ENCODE measurements at regions not wholly inside any gene's neighbourhood (a gene's known extent, or its start where the extent isn't known, plus 50 kb on each side); places are given as distances from the start of the nearest gene placed in this dataset.

DNA sequence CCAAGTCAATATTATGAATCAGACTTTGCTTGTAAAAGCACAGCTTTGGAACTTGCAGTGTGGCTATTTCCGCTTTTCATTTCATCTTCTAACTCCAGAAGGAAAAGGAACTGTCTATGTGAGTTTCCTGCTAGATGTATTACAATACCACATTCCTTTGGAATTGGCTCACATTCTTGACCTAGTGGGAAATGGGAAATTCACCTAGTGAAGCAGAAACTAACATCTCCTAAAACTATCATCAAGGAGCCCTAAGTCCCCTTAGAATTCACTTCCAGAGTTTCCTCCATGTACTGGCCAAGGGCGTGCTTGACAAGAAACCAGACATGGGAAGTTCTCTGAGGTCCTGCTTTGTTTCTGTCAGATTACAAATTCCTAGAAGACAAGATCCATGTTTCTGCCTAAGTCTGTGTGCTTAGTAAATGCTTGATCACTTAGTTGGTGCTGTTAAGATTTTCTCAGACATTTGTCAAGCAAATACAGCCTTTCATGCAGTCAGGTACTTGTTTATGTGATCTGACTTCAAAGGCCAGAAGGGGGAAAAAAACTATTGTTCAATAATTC is 275.7 kb upstream of the FN1 start:
- DNase-seq, result no peak

DNA sequence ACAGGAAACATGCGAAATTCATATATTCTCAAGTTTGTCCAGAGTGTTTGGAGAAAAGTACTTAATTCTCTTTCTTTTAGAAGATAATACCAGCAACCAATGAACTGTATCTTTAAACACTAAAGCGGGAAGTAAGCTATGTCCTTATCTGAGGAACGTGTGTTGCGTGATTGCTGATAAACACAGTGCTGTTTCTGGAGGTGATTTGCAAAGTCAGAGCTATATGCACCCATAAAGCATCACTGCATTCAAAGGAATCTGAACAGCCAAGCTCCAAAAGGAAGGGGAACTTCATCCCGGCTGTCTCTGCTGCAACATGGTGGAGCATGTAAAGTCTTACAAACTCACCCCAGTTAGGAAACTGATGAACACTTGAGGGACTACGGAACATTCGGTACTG is 271.7 kb upstream of the FN1 start:
- DNase-seq, result no peak

DNA sequence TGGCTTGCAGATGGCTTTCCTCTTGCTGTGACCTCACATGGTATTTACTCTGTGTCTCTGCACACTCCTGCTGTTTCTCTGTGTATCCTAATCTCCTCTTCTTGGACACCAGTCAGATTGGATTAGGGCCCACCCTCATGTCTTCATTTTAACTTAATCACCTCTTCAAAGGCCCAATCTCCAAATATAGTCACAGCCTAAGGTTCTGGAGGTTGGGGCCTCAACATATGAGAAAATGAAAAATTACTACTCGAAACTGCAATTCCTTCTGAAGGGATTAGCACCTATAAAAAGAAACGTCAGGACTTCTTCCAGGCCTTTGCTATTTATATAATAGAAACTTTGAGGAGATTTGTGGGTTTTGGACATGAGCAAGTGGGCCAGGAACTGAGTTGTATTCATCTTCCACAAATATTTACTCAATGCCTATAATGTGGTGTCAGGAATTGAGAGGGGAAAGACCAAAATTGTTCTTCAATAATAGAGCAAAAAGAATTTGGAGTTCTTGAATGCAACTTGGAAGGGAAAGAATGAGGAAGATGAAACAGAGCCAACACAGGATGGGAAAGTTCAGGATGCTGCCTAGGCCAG is 270.0 kb upstream of the FN1 start:
- no peak for DNase-seq

DNA sequence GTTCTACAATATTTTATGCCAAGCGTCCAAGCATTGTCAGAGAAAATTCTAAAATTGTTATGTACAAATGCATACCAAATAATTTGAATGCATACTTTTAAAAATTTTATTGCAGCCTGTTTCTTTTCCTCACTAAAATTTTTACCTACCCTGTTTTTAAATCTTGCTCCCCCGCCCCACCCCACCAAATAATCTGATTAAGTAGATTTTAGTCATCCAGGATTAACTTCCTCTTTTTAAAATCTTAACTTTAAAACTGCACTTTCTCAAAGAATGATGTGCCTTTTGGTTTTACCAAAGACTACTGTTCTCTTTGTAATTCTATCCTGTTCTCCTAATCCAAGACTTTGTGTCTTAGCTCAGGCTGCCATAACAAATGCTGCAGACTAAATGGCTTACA is 269.4 kb upstream of the FN1 start:
- DNase-seq, result no peak

DNA sequence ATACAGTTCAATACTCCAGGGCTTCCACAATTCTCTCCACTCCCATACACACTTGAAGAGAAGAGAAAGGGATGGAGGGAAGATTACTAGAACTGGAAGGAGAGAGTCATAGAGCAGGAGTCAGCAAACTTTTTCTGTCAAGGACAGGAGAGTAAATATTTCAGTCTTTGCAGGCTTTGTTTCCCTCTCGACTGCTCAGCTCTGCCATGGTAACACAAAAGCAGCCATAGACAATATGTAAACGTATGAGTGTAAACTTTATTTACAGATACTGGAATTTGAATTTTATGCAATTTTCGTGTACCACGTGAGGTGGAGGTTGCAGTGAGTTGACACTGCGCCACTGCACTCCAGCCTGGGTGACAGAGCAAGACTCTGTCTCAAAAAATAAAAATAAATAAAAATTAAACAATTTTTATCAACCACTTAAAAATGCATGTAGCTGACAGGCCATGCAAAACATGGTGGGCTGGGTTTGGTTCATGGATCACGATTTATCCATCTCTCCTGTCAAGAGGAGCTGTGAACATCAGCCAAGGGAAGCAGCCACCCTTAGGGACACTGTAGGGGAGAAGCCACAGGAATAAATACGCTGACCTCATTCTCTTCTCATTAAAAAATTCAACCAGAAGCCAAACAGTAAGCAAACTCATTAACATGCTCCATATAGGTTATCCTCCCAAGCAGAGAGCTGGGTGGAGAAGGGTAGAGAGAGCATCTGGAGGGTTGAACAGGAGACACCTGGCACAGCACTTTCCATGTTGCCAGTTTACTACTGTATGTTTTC is 266.4 kb upstream of the FN1 start:
- DNase-seq, result no peak

DNA sequence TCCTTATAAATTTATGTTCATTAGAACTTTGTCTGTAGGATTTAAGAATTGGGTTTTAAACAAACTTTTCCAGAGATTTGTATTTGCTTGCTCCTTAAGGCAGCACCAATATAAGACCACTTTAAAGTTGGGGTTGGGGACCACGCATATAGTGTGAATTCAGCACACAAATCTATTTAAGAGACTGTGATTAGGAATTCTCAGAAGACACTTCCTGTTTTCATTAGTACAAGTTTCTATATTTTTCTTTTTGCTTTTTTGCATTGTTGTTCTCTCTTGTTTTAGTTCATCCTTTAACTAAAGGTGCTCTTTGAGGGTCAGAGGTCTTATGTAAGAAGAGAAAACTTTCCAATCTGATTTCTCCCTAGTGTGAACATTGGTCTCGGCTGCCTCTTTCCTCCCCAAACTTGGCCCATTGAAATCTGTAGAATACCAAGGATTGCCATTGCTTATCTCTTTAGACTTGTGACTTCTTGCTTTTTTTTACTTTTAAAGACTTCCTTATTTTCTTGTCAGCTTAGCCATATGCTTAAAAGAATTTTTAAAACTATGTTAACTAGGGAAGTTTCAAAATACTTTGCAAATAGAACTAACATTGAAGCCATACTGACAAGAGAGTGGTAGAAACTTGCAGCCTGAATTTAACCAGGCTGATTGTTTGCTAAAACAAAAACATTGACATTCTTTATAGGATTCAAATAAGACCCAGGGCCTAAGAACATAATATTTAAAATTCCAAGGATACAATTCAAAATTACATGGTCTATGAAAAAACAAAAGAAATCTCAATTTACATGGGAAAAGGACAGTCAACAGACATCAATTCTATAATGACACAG is 264.1 kb upstream of the FN1 start:
- DNase-seq, result no peak

DNA sequence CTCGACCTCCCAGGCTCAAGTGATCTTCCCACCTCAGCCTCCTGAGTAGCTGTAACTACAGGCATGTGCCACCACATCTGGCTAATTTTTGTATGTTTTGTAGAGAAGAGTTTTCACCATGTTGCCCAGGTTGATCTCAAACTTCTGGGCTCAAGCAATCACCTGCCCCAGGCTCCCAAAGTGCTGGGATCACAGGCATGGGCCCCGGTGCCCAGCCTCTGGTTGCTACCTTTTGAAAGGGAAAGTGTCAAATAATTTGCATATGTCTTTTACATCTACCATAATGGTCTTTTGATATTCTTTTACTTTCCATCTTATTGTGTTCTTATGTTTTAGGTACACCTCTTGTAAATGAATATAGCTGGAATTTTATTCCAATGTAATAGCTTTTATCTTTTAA is 263.1 kb upstream of the FN1 start:
- no peak for DNase-seq

DNA sequence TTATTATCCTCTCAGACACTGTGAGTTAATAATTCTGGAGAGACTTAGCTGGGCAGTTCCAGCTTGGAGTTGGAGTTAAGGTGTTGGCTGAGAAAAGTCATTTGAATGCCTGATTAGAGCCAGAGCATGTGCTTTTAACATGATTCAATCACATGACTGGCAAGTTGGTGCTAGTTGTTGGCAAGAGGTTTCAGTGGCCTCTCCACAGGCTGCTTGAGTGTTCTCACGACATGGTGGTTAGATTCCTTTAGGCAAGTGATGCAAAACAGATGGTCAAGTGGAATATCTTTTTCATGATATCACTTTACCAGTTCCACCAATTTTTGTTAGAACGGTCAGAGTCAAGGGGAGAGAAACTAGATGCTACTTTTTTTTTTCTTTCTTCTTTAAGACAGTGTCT is 262.7 kb upstream of the FN1 start:
- peak; percentile 19 for DNase-seq

DNA sequence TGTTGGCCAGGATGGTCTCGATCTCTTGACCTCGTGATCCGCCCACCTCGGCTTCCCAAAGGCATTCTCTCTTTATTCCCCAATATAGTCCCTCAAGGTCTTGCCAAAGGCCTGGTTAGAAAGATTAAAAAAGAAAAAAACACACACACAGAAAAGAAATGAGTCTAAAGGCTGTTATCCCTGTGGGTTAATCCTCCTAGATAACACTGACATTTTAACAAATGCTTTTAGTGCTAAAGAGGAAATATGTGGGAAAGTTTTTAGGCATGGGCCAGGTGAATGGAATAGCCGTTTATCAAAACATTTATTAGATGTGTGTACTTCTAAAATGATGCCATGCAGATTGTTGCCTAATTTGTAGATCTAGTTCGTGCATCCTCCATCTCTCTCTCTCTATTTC is 261.6 kb upstream of the FN1 start:
- DNase-seq, result no peak

DNA sequence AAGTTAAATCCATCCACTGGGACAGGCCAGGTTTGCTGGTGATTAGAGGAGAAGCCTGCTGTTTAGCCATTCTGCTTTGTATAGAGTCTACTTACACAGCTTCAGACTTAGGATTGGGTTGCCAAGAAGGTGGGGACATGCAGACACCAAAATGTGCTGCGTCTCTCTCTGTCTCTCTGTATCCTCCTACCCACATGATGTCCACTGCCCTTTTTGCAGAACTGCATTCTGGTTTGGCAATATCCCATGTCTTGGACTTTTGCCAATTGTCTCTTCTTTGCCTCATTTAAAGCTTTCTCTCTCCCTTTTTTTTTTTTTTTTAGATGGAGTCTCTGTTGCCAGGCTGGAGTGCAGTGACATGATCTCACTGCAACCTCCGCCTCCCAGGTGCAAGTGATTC is 261.1 kb upstream of the FN1 start:
- no peak for DNase-seq

DNA sequence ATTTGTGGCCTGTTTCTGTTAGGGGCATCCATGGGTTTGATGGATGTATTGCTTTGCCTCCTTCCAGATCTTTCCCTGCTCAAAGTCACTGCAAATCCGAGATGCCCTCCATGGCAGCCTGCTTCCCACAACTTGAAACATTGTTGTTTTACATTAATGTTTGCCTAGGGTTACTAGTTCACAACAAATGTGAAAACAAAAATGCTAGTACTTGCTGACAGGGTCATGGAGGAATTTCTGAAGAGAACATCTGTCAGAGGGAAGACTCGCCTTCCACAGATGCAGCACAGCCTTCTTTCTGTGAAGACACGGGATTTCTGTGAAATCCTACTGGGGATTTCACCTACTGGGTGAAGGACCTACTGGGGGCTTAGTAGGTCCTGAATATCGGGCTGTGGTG is 260.0 kb upstream of the FN1 start:
- DNase-seq, result no peak

DNA sequence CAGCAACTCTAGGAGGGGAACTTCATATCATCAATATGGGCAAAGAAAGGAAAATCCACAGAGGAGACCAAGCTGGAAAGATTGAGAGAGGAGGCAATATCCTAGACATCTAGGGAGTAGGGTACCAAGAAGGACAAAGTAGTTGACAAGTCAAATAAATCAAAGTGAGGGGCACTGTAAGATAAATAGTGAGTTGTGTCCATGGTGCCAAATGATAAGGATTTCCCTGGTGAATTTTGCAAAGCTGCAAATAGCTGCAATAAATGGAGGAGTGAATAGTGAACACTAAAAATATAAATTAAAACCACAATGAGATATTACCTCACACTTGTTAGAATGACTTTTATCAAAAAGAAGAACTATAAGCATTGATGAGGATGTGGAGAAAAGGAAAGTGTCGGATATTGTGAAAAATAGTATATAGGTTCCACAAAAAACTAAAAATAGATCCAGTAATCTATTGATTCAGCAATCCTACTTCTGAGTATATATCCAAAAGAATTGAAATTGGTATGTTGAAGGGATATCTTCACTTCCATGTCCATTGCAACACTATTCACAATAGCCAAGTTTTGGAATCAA is 258.2 kb upstream of the FN1 start:
- no peak for DNase-seq

DNA sequence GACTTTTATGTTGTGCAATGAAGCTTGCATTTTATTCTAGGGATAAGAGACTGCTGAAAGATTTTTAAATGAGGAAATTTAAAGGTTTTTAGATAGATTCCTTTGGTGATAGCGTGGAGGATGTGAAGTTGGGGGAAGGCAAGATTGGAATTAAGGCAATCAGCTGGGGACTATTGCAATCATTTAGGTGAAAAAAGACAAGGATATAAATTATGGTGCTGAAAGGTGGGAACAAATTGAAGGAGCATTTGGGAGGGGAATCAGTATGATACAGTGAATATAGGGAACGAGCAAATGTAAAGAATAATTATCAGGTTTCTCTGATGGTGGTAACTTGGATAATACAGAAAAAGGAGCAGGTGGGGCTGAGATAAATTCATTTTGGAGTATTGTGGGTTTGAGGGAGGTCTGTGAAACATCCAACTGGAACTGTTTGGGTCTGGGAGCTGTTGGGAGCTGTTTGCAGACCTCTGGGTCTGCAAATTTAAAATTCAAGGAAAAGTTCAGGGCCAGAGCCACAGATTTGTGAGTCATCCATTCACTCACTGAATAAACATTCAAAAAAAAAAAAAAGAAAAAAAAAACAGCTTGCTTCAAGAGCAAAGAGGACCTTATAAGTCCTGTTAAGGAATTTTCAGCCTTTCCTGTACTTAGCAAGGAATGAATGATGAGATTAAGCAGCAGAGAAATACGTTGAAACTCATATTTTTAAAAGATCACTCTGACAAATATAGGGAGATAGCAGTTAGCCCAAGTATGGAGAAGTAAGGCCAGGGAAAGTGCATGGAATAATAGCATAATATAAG is 257.5 kb upstream of the FN1 start:
- no peak for DNase-seq

DNA sequence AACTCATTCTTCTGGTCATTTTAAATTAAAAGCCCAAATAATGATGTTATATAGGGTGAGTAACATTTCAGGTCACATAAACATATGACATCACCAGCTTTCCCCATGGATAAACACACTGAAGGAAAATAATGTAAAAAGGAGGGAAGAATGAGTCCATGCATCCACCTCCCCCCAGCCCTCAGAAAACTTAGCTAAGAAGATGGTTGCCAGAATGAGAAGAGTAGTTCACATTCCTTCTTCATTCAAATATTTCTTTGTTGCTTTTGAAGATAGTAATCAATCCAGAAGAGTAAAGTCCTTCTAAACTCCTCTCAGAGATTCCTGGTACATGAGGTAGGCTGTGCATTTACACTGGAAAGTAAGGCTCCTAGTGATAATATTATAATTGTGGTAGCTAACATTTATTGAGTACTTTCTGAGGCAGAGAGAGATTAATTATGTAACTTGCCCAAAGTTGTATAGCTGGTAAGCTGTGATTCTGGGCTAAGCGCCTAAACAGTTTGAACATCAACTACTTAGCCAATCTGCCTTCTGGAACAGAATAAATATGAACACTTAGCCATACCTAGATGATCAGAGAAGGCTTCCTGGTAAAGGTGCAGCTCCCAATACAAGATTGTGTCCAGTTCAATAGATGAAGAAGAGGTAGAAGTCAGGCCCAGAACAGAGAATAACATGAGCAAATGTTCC is 256.7 kb upstream of the FN1 start:
- no peak for DNase-seq

DNA sequence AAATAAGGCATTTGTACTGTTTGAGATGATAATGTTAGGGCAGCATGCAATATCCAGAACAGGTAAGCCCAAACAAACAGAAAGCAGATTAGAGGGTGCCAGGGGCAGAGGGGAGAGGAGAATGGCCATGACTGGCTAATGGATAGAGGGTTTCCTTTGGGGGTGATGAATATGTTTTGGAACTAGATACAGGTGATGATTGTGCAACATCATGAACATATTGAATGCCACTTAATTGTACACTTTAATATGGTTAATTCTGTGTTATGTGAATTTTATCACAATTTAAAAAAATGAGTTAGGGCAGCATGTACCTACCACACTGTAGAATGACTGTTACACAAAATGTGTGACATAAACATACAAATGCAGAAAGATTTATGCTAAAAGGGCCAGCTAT is 255.5 kb upstream of the FN1 start:
- DNase-seq, result no peak

DNA sequence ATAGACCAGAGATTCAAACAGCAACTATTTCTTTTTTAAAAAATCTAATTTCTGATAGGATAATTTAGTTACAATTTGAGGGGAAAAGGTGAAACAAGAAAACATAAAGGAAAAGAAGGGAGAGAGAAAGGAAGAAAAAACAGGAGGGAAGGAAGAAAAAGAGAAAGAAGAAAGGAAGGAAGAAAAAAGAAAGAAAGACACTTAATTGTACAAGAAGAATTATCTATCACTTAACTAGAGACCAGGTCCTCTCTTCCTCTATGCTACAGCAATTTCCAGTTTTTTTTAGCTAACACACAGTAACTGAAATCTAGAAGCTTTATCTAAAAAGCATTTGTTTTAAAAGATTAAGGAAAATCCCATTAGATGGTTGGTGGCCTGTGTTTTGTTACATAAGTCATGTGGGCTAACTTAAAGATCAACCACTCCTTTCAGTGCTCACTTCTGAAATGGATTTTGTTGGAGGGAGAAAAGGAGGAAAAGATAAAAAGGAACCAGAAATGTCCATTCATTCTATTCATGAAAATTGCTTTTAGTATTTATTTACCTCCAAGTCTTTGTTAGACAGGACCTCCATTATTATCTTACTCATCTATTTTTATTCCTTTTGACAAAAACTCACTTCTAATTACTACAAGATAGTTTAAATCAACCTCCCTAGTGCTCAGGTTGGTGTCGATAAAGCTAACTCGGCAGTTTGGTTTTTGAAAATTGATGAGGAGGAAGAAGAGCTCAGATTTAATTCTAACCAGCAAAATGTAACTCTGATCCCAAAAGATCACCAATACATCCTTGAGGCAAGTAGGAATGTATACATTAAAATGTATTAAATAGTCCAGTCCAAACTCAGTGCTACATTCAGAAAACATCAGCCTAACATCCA is 251.5 kb upstream of the FN1 start:
- DNase-seq, result no peak

DNA sequence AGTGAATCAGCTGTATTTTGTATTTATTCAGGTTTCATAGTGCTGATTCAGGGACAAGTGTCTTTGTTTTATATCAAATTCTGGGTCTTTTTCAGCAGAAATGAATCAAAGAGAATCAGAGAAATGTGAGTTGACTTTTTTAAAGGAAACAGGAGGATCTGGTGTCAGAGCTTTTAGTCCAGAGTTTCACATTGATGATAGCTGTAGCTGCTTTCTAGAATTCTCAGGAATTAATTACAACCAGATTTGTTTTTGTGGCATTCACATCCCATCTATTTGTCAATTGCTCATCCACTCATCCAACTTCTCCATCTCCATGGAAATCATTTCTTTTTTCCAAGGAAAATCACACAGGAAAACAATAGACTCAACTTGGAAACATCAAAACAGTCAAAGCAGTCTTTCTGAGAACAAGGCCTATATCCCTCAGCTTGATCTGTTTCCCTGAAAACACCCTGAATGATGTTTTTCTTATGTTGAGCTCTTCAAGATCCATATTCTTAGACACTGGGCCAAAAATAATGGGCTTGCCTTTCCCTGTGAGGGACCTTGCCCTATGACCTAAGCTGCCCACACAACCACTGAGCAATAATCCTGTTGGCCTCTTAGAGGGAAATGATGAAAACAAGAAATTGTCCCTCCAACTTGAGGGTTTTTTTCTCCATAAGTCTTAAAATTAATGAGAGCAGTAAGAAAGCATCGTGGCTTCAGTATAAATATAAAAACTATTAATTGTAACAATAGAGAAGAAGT is 249.5 kb upstream of the FN1 start:
- DNase-seq, result no peak

DNA sequence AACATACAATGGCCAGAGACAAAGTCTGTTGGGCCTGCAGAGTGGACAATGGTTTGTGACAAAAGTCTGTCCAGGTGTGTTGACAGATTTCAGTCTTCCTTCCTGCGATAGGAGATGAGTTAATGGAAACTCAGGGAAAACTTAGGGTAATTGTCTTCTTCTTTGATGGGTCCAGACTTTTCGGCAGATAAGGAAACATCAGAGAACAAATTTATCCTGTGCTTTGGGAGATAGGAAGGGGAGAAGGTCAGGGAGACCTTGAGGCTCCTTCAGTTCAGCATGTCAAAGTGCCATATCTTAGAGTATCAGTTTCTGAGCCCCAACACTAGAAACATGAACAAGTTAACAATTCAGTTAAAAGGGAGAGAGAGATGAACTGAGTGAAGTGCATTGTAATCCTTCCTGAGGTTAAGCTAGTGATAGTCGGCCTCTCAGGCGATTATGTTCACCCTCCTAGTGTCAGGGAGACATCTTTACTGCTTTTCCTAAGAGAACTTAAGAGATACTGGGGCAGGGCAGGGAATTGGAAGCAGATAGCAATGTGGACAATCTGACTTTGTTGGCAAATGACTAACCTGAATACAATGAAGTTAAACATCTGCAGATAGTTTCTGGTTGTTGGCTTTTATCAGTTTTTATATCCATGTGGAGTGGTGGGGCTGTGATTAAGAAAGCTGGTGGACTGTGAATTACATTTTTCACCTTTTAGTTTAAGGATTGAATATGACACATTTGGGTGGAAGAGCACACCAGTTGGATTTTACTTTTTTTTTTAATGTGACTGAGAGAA is 248.8 kb upstream of the FN1 start:
- no peak for DNase-seq

DNA sequence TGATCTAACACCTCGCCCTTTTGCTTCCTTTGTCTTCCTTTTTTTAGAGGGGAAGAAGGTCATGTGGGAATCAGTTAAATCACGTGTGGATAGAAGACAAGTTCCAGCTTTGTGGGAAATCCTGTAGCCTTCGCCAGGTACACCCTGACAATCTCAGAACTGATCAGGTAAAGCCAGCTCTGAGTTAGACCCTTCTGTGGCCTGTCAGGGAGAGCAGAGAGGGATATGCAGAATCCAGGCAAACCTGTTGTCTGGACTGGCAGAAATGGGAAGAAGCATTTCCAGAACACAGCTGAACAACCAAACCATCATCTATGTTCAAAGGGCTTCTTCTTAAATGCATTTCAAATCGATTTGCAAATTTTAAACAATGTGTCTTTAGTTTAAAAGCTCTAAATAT is 247.4 kb upstream of the FN1 start:
- no peak for DNase-seq

All from T1000 (cell line).